ENCODE measurements at regions not wholly inside any gene's neighbourhood (a gene's known extent, or its start where the extent isn't known, plus 50 kb on each side); places are given as distances from the start of the nearest gene placed in this dataset.

GRCh38 chr15:94704421-94704820, 473.1 kb downstream of the MCTP2 start:
- TF ChIP-seq POLR2AphosphoS5 (IDR thresholded peaks at IDR 0.05) (no peak), POLR2A (IDR thresholded peaks at IDR 0.05) (no peak), EP300 (IDR thresholded peaks at IDR 0.05) (no peak)
- TF ChIP-seq, protein P1, sequence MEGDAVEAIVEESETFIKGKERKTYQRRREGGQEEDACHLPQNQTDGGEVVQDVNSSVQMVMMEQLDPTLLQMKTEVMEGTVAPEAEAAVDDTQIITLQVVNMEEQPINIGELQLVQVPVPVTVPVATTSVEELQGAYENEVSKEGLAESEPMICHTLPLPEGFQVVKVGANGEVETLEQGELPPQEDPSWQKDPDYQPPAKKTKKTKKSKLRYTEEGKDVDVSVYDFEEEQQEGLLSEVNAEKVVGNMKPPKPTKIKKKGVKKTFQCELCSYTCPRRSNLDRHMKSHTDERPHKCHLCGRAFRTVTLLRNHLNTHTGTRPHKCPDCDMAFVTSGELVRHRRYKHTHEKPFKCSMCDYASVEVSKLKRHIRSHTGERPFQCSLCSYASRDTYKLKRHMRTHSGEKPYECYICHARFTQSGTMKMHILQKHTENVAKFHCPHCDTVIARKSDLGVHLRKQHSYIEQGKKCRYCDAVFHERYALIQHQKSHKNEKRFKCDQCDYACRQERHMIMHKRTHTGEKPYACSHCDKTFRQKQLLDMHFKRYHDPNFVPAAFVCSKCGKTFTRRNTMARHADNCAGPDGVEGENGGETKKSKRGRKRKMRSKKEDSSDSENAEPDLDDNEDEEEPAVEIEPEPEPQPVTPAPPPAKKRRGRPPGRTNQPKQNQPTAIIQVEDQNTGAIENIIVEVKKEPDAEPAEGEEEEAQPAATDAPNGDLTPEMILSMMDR (IDR thresholded peaks at IDR 0.05) = no peak
